ENCODE measurements at regions not wholly inside any gene's neighbourhood (a gene's known extent, or its start where the extent isn't known, plus 50 kb on each side); places are given as distances from the start of the nearest gene placed in this dataset.

GRCh38 chr4:19171832-19172231 is 1079.9 kb upstream of the SLIT2 start:
- CTCF ChIA-PET: no interaction called here
- H3K9ac ChIP-seq (ENCODE audit: control insufficient read depth, insufficient read depth, low read length): no peak overlapping the region
- in situ Hi-C loops (cut with MboI) (loop anchor here (25.0 kb wide), 1 partner anchor 90 kb away; no protein-coding TSS in a partner anchor), intact Hi-C loops (cut with micrococcal nuclease; ENCODE audit: unreplicated experiment) (no loop called here)
- no peaks in the 10 kb centered on the region for H3K9me3 ChIP-seq (replicated peaks; ENCODE audit: control insufficient read depth, insufficient read depth, low read length)
- ATAC-seq (no peak), DNase-seq (ENCODE audit: low read depth, low spot score) (no peak), FAIRE-seq (no peak)
- no peak overlapping the region for H2AFZ ChIP-seq (ENCODE audit: control insufficient read depth, low read depth, low read length)
- no TSS peak for BruUV-seq (replicated peaks)
- no peaks in the 10 kb centered on the region for H3K79me2 ChIP-seq (ENCODE audit: control insufficient read depth, insufficient read depth, low read length)
- no peaks in the 10 kb centered on the region for H4K20me1 ChIP-seq (ENCODE audit: control insufficient read depth, insufficient read depth)
- H3K4me2 ChIP-seq (ENCODE audit: control insufficient read depth, insufficient read depth): no peak overlapping the region
- H3K4me1 ChIP-seq (ENCODE audit: control insufficient read depth, insufficient read depth, low read length): no peaks in the 10 kb centered on the region
- POLR2A ChIA-PET: no interaction called here
- H3K27ac ChIP-seq (ENCODE audit: control insufficient read depth, insufficient read depth): no peak overlapping the region
- no peaks in the 10 kb centered on the region for H3K36me3 ChIP-seq (ENCODE audit: control insufficient read depth in 2 of 2, insufficient read depth in 2 of 2, low read length in 1 of 2)
- TF ChIP-seq REST (IDR thresholded peaks at IDR 0.05; ENCODE audit: low read depth, low read length): no peak
- no peak for TF ChIP-seq ZBED1 (IDR thresholded peaks at IDR 0.05; ENCODE audit: borderline replicate concordance)
- TF ChIP-seq, protein P1, sequence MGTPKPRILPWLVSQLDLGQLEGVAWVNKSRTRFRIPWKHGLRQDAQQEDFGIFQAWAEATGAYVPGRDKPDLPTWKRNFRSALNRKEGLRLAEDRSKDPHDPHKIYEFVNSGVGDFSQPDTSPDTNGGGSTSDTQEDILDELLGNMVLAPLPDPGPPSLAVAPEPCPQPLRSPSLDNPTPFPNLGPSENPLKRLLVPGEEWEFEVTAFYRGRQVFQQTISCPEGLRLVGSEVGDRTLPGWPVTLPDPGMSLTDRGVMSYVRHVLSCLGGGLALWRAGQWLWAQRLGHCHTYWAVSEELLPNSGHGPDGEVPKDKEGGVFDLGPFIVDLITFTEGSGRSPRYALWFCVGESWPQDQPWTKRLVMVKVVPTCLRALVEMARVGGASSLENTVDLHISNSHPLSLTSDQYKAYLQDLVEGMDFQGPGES (IDR thresholded peaks at IDR 0.05): no peak
- no peak for TF ChIP-seq ZNF217 (IDR thresholded peaks at IDR 0.05)
- TF ChIP-seq PKNOX1 (IDR thresholded peaks at IDR 0.05): no peak
- TF ChIP-seq RB1 (IDR thresholded peaks at IDR 0.05; ENCODE audit: borderline replicate concordance): no peak
- no peaks in the 10 kb centered on the region for H3K27me3 ChIP-seq (replicated peaks in 1 of 2; ENCODE audit: control insufficient read depth in 2 of 2, insufficient read depth in 2 of 2, low read length in 1 of 2)
- SMC1A ChIA-PET (ENCODE audit: uncharacterized antibody, unreplicated experiment): interaction anchor here (1.6 kb wide), 1 partner anchor 13 kb away, joined by 4 read pairs; no protein-coding TSS in a partner anchor
- no peak overlapping the region for H3K4me3 ChIP-seq
- RAD21 ChIA-PET (ENCODE audit: unreplicated experiment): no interaction called here

Data from GM12878 (cell line).